Panc1 (cell line): ENCODE measurements at regions not wholly inside any gene's neighbourhood (a gene's known extent, or its start where the extent isn't known, plus 50 kb on each side); places are given as distances from the start of the nearest gene placed in this dataset.
"Not testable (repeated sequence)": the region's sequence is repeated elsewhere in the genome, so short reads cannot be mapped to it uniquely, and the experiment has no call there.

Experiments used
- ATAC-seq: fragments of 200-7000 bp; cut with Tn5 transposase; 2 replicates; pipeline ENCODE4 v1.9.1; 2020; ENCODE audit warnings: mild to moderate bottlenecking, moderate library complexity
- BruUV-seq: library from RNA; stranded (reverse); fragments of 400-500 nt; replicated peaks from 2 replicates; lab custom pipeline; 2021; lab: Mats Ljungman, UMichigan
- CTCF ChIA-PET: fragments of 300-600 bp; sonication (Branson Sonifier 250); formaldehyde crosslinking; loops from one replicate; lab custom pipeline; 2022; ENCODE audit warnings: antibody characterized with exemption; lab: Charles Lee
- POLR2A ChIA-PET: fragments of 300-600 bp; sonication (Branson Sonifier 250); formaldehyde crosslinking; loops from one replicate; lab custom pipeline; 2022; ENCODE audit warnings: antibody characterized with exemption; lab: Charles Lee
- DNase-seq: peaks from one replicate; pipeline ENCODE4 v3.0.0-alpha.2; 2010; ENCODE audit warnings: low read depth, low spot score
- H3K27ac ChIP-seq: 2 replicates; pipeline ENCODE4 v1.5.1; 2011; ENCODE audit warnings: mild to moderate bottlenecking, low read length, inconsistent platforms
- H3K27me3 ChIP-seq: fragments of 200-500 bp; sonication (Bioruptor generic); 2 replicates; pipeline ENCODE4 v1.6.0; 2014; ENCODE audit warnings: low read length, inconsistent platforms; ENCODE audit not compliant: control insufficient read depth, insufficient read depth
- H3K36me3 ChIP-seq: fragments of 200-500 bp; sonication (Bioruptor generic); 2 replicates; pipeline ENCODE4 v1.5.1; 2014; ENCODE audit warnings: inconsistent platforms, mild to moderate bottlenecking, low read length, moderate library complexity; ENCODE audit not compliant: control insufficient read depth, insufficient read depth
- H3K4me1 ChIP-seq: 2 replicates; pipeline ENCODE4 v1.5.1; 2011; ENCODE audit warnings: inconsistent platforms, mild to moderate bottlenecking, low read length, moderate library complexity; ENCODE audit not compliant: control insufficient read depth, insufficient read depth
- H3K4me3 ChIP-seq, 2 experiments: 2 replicates each; pipeline ENCODE4 v1.5.1; 2011 to 2012; ENCODE audit warnings: low read depth in 2 of 2, low read length in 2 of 2, mild to moderate bottlenecking in 2 of 2, inconsistent platforms in 1 of 2, moderate library complexity in 1 of 2
- H3K9me3 ChIP-seq: fragments of 200-500 bp; sonication (Bioruptor generic); 2 replicates; pipeline ENCODE4 v1.5.1; 2014; ENCODE audit warnings: low read depth, mild to moderate bottlenecking, inconsistent platforms, low read length, moderate library complexity; ENCODE audit not compliant: control insufficient read depth, insufficient read depth
- POLR2AphosphoS5 ChIP-seq: IDR thresholded peaks from 2 replicates; pipeline ENCODE4 v1.6.1; 2012; ENCODE audit warnings: mild to moderate bottlenecking, low read depth, low read length, moderate library complexity
- SIN3A ChIP-seq: IDR thresholded peaks from 2 replicates; pipeline ENCODE4 v1.6.1; 2012; ENCODE audit warnings: low read depth, mild to moderate bottlenecking, low read length, moderate library complexity, borderline replicate concordance; ENCODE audit not compliant: insufficient read depth
- TCF7L2 ChIP-seq: IDR thresholded peaks from 2 replicates; pipeline ENCODE4 v1.6.1; 2011; ENCODE audit warnings: mild to moderate bottlenecking, low read depth, low read length, inconsistent platforms
- in situ Hi-C: cut with HindIII; loops from 2 replicates; pipeline ENCODE4 v1.10.0; 2016; ENCODE audit warnings: low sequenced_read_pairs, low pct_unique_long_range_greater_than_20kb
- intact Hi-C: fragments of 100-400 bp; cut with micrococcal nuclease; formaldehyde crosslinking; loops from one replicate; pipeline ENCODE4 v1.10.0; 2022; ENCODE audit not compliant: unreplicated experiment
- TF ChIP-seq, protein P1 (sequence below), 2 experiments: IDR thresholded peaks; 2 replicates each; pipeline ENCODE4 v1.6.1; 2011 to 2012; ENCODE audit warnings: low read depth in 2 of 2, control low read depth in 1 of 2, low read length in 1 of 2, mild to moderate bottlenecking in 1 of 2, moderate library complexity in 1 of 2; ENCODE audit not compliant: insufficient read depth in 1 of 2
- TF ChIP-seq, protein P2 (sequence below): fragments of 450-650 bp; IDR thresholded peaks from 2 replicates; pipeline ENCODE4 v1.5.1; 2017; ENCODE audit warnings: mild to moderate bottlenecking

DNA sequence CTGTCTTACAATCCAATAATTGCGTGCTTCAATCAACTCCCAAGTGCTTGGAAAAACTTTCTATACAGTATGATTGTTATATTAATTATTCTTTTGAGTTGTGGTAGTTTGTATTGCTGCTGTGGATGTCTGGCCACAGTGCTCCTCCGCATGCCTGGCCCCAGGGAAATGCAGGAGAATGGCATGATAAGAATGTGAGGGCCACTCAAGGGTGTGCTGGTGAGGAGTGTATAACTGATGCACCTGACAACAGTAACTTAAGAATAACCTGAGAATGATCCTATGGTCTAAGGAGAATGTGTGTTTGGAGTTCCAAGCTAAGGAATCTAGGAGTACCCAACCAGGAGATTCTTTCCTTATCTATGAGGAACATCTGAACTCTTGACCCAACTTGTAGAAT lies 152.9 kb upstream of the APC start:
- in situ Hi-C loops: no loop called here
- no peak overlapping the region for H3K4me3 ChIP-seq
- ChIA-PET POLR2A (no interaction called here), CTCF (no interaction called here)
- ATAC-seq (no peak), DNase-seq (no peak)
- no peaks in the 10 kb centered on the region for H3K9me3 ChIP-seq
- H3K4me1 ChIP-seq: no peaks in the 10 kb centered on the region
- H3K27ac ChIP-seq: no peak overlapping the region
- H3K27me3 ChIP-seq: peaks cover 4% of the 10 kb centered on the region; the same call in 1 of the 2 replicates
- H3K36me3 ChIP-seq: no peaks in the 10 kb centered on the region
- intact Hi-C loops: no loop called here
- TF ChIP-seq TCF7L2 (no peak), POLR2AphosphoS5 (no peak)
- no TSS peak for BruUV-seq

DNA sequence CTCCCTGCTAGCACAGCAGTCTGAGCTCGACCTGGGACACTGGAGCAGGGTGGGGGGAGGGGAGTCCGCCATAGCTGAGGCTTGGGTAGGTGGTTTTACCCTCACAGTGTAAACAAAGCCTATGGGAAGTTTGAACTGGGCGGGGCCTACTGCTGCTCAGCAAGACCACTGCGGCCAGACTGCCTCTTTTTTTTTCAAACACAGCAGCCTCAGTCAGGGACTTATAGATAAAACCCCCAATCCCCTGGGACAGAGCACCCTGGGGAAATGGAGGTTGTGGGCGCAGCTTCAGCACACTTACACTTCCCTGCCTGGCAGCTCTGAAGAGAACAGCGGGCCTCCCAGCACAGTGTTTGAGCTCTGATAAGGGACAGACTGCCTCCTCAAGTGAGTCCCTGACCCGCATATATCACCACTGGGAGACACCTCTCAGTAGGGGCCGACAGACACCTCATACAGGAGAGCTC lies 151.1 kb upstream of the APC start:
- H3K27me3 ChIP-seq: peaks cover 4% of the 10 kb centered on the region; the same call in 1 of the 2 replicates
- TF ChIP-seq SIN3A (no peak), TCF7L2 (no peak)
- in situ Hi-C loops (no loop called here), intact Hi-C loops (no loop called here)
- no peak overlapping the region for H3K27ac ChIP-seq
- no peak overlapping the region for H3K4me3 ChIP-seq
- no peaks in the 10 kb centered on the region for H3K36me3 ChIP-seq
- DNase-seq (no peak), ATAC-seq (no peak)
- ChIA-PET CTCF (no interaction called here), POLR2A (no interaction called here)
- no peaks in the 10 kb centered on the region for H3K9me3 ChIP-seq
- no TSS peak for BruUV-seq
- H3K4me1 ChIP-seq: no peaks in the 10 kb centered on the region

DNA sequence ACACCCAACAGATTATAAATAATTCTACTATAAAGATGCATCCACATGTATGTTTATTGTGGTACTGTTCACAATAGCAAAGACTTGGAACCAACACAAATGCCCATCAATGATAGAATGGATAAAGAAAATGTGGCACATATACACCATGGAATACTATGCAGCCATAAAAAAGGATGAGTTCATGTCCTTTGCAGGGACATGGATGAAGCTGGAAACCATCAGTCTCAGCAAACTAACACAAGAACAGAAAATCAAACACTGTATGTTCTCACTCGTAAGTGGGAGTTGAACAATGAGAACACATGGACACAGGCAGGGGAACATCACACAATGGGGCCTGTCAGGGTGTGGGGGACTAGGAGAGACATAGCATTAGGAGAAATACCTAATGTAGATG lies 146.8 kb upstream of the APC start:
- in situ Hi-C loops, ATAC-seq, CTCF ChIA-PET, DNase-seq, H3K4me3 ChIP-seq, H3K27ac ChIP-seq, H3K36me3 ChIP-seq, BruUV-seq, H3K9me3 ChIP-seq, POLR2A ChIA-PET, intact Hi-C loops, H3K4me1 ChIP-seq, H3K27me3 ChIP-seq: not testable (repeated sequence)

- DNase-seq (no peak), ATAC-seq (no peak)
- H3K27me3 ChIP-seq: peaks cover 5% of the 10 kb centered on the region; the same call in 1 of the 2 replicates
- no peak overlapping the region for H3K27ac ChIP-seq
- H3K4me3 ChIP-seq: no peak overlapping the region
- POLR2A ChIA-PET: no interaction called here
- in situ Hi-C loops: no loop called here
- H3K4me1 ChIP-seq: no peaks in the 10 kb centered on the region
- no TSS peak for BruUV-seq
- no peaks in the 10 kb centered on the region for H3K36me3 ChIP-seq
- CTCF ChIA-PET: no interaction called here
- intact Hi-C loops: no loop called here
- TF ChIP-seq SIN3A (no peak), POLR2AphosphoS5 (no peak), TCF7L2 (no peak)
- TF ChIP-seq, protein P1, sequence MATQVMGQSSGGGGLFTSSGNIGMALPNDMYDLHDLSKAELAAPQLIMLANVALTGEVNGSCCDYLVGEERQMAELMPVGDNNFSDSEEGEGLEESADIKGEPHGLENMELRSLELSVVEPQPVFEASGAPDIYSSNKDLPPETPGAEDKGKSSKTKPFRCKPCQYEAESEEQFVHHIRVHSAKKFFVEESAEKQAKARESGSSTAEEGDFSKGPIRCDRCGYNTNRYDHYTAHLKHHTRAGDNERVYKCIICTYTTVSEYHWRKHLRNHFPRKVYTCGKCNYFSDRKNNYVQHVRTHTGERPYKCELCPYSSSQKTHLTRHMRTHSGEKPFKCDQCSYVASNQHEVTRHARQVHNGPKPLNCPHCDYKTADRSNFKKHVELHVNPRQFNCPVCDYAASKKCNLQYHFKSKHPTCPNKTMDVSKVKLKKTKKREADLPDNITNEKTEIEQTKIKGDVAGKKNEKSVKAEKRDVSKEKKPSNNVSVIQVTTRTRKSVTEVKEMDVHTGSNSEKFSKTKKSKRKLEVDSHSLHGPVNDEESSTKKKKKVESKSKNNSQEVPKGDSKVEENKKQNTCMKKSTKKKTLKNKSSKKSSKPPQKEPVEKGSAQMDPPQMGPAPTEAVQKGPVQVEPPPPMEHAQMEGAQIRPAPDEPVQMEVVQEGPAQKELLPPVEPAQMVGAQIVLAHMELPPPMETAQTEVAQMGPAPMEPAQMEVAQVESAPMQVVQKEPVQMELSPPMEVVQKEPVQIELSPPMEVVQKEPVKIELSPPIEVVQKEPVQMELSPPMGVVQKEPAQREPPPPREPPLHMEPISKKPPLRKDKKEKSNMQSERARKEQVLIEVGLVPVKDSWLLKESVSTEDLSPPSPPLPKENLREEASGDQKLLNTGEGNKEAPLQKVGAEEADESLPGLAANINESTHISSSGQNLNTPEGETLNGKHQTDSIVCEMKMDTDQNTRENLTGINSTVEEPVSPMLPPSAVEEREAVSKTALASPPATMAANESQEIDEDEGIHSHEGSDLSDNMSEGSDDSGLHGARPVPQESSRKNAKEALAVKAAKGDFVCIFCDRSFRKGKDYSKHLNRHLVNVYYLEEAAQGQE (IDR thresholded peaks at IDR 0.05; ENCODE audit: insufficient read depth in 1 of 2, low read depth in 2 of 2, low read length in 1 of 2): no peak
- TF ChIP-seq, protein P2, sequence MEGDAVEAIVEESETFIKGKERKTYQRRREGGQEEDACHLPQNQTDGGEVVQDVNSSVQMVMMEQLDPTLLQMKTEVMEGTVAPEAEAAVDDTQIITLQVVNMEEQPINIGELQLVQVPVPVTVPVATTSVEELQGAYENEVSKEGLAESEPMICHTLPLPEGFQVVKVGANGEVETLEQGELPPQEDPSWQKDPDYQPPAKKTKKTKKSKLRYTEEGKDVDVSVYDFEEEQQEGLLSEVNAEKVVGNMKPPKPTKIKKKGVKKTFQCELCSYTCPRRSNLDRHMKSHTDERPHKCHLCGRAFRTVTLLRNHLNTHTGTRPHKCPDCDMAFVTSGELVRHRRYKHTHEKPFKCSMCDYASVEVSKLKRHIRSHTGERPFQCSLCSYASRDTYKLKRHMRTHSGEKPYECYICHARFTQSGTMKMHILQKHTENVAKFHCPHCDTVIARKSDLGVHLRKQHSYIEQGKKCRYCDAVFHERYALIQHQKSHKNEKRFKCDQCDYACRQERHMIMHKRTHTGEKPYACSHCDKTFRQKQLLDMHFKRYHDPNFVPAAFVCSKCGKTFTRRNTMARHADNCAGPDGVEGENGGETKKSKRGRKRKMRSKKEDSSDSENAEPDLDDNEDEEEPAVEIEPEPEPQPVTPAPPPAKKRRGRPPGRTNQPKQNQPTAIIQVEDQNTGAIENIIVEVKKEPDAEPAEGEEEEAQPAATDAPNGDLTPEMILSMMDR: no peak
- no peaks in the 10 kb centered on the region for H3K9me3 ChIP-seq
Observed at GRCh38 chr5:112594095-112594850, 143.4 kb upstream of the APC start.
